Breast epithelium (tissue), 3 donors: ENCODE measurements at regions not wholly inside any gene's neighbourhood (a gene's known extent, or its start where the extent isn't known, plus 50 kb on each side); places are given as distances from the start of the nearest gene placed in this dataset.

Experiments
- POLR2AphosphoS5 ChIP-seq, 3 donors: sonication (generic); formaldehyde crosslinking; IDR thresholded peaks; one replicate each; pipeline ENCODE4 v1.6.1; 2017; ENCODE audit warnings: antibody characterized with exemption in 3 of 3
- TF ChIP-seq, protein P1 (sequence below), 3 donors: fragments of 450-650 bp; IDR thresholded peaks; one replicate each; pipeline ENCODE4 v1.5.1; 2016 to 2017; ENCODE audit warnings: antibody characterized with exemption in 3 of 3, mild to moderate bottlenecking in 3 of 3, moderate library complexity in 3 of 3

DNA sequence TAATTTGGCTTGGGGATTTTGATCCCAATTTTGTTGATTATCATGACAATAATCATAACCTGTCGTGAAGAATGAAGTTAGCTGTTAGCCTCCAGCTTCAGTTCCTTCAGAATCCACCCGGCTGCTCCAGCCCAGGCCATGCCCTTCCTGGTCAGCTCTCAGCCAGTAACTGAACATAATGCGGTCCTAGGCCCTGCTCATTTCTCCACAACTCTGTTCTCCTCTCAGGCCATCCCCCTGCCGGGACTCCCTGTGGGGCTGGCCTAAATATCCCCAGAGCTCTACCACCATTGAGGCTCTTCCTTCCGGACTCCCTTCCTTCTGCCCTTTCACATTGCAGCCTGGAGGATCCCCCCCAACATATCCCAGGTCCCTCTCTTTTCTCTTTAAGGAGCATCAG lies 833.4 kb upstream of the GOT2 start:
- TF ChIP-seq, protein P1, sequence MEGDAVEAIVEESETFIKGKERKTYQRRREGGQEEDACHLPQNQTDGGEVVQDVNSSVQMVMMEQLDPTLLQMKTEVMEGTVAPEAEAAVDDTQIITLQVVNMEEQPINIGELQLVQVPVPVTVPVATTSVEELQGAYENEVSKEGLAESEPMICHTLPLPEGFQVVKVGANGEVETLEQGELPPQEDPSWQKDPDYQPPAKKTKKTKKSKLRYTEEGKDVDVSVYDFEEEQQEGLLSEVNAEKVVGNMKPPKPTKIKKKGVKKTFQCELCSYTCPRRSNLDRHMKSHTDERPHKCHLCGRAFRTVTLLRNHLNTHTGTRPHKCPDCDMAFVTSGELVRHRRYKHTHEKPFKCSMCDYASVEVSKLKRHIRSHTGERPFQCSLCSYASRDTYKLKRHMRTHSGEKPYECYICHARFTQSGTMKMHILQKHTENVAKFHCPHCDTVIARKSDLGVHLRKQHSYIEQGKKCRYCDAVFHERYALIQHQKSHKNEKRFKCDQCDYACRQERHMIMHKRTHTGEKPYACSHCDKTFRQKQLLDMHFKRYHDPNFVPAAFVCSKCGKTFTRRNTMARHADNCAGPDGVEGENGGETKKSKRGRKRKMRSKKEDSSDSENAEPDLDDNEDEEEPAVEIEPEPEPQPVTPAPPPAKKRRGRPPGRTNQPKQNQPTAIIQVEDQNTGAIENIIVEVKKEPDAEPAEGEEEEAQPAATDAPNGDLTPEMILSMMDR (IDR thresholded peaks at IDR 0.05): no peak
- TF ChIP-seq POLR2AphosphoS5 (IDR thresholded peaks at IDR 0.05): no peak
